ENCODE measurements at regions not wholly inside any gene's neighbourhood (a gene's known extent, or its start where the extent isn't known, plus 50 kb on each side); places are given as distances from the start of the nearest gene placed in this dataset.

DNA sequence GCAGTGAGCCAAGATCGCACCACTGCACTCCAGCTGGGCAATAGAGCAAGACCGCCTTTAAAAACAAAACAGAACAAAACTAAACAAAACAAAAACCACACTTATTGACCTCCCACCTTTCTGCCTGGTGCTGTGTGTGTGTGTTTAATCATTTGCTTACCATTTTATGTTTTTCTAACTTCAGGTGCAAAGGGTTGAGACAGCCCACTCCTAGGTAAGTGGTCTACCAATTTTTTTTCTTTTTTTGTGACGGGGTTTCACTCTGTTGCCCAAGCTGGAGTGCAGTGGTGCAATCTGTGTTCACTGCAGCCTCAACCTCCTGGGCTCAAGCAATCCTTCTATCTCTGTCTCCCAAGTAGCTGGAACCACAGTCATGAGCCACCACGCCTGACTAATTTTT is 65.8 kb downstream of the SALL1 start:
- DNase-seq (ENCODE audit: low spot score): no peak

DNA sequence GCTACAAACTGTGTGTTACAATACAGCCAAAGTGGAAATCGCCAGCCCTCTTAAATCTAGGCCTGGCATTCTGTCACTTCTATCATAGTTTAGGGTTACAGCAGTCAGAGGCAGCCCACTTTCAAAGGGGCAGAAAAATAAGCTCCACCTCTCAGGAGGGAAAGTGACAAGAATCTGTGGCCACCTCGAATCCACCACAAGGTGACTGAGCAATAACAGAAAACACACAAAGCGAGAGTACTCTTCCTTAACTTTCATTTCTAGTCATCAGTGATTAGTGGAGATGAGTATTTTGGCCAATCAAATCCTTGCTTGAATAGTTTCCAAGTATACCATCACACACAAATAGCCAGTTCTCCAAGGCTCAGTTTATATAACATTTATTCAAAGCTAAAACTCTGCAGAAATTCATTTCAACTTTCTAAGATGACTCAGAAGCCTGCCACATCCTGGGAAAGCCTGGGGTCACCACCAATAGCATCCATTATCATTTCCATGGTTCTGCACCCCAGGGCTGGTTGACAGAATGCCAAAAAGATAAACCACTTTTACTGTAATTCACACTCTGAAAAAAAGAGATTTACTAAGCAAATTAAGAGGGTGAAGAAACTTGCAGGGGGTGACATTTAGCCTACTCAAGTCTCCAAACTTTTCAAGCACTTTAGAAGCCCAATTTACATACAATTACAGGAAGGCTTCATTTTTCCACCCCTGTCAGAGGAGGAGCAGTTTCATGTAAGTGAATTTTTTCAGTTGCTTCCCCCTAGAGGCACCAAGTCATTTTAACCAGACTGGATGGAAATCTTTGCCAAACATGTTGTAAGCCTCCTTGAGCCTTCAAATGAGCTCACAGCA is 66.8 kb downstream of the SALL1 start:
- no peak for DNase-seq (ENCODE audit: low spot score)

DNA sequence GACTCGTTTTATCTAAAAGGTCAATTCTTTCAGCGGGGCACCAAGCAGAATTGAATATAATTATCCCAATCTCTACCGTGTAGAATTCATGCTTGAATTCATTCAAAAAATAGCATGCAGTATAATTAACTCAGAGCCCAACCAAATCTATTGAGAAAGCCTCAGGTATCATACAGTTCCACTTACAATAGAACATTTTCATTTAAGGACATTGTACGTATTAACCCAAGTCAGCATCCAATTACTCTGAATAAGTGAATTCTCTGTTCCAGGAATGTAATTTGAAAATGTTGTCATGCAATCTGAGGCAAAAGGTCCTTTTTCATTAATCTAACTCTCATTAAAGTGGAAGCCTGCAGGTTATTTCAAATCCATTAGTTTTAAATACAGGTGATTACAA is 78.5 kb downstream of the SALL1 start:
- DNase-seq (ENCODE audit: low spot score): no peak

DNA sequence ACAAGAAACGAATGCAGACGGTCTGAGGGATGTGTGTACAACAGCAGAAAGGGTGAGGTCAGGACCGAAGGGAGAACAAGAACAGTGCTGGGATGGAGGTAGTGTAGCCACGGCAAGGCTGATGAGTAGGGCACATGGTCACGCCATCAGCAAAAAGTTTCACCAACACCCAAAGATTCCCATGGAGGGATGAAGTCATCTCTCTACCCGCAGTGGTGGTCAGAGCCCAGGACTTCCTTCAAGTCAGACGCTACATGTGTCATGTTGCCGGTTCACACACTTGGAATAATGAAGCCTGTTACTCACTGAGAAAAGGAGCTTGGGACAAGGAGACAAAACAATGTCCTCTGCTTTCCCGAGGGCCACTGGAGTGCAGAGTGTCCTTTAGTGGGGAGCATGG is 79.7 kb downstream of the SALL1 start:
- DNase-seq (ENCODE audit: low spot score): no peak

DNA sequence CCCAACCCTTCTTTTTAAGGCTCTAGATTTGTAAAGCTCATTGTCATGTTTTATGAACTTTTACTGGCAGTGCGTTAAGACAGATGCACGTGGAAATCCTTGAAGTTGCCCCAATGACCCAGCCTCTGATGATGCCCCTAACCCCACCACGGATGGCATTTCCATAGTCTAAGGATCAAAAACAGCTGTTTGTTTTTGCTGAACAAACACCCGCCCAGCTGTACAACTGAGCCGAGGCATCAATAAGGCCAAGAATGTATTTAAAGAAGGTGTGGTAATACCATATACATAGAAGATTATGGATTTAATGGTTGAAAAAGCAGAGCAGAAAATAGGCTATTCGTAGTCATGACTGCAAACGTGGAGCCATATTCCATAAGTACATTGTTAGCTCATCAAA is 83.7 kb downstream of the SALL1 start:
- DNase-seq (ENCODE audit: low spot score): no peak

DNA sequence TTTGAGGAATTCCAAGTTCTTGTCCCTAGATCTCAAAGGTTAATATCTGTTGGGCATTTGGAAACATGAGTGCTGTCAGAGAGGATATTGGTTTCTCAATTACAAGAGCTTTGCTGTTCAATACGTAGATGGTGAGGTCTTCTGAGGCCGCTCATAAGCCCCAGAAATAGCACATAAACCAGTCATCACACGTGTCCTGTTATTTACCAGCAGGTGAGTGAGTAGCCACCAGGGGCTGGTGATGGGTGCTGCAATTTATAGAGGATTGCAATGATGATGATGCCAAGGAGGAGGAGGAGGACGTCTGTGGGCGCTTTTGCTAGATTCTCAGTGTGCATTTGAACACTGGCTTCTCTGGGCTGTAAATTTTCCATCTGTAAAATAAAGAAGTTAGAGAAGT is 89.0 kb downstream of the SALL1 start:
- no peak for DNase-seq (ENCODE audit: low spot score)

DNA sequence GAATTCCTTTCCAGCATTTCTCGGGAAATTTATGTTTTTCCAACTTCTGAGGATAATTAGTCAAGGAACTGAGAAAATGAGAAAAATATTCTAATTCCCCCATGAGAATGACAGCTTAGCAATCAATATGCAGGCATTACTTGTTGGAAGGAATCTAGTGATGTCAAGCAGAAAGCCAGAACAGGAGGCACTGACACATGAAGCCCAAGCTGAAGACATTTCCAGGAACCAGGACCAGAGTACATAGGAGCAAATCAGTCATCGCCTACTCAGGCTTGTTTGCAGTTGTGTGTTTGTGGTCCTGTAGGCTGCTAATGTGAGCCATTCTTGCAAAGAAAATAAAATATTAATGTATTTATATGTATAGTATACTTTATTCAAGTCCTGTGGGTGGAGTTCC is 89.7 kb downstream of the SALL1 start:
- no peak for DNase-seq (ENCODE audit: low spot score)

DNA sequence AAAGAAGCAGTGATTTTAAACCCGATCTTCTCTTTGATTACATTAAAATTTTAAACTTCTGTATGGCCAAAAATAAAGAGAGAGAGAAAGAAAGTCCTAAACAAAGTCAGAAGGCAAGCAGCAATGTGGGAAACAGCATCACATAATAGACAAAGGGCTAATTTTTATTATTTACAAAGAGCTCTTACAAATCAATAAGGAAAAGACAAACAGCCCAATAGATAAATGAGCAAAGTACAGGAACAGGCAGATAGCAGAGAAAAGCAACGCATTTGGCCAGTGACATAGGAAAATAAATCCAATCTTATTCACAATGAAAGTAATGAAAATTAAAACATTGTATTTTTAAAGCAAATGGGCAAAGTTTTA is 93.1 kb downstream of the SALL1 start:
- no peak for DNase-seq (ENCODE audit: low spot score)

DNA sequence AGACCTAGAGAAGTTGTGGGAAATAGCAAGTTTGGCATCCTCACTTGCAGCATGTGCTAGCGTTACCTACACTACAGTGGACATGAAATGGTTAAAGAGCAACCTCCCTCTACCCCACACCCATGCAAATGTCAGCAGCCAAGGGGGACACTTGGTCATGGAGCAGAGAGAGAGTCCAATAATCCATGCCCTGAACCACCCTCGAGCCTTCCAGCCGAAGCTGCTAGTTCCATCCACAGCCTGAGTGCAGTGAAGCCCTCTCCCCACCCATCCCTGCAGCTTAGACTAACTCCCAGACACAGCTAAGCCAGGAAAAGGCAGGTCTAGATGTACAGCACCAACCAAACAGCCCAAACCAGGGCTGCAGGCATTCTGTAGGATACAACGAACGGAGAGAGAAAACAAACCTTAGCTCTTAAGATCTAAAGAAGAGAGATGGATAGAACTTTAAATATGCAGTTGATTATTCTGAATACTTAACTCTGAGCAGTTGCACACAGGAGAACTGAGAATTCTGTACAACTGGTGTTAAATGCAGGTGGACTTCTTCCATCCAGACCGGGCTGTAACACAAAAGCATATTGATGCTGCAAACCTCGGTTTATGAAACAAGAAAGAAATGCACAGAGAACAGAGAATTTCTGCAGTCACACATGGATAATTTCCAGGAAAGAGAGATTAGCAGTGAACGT is 93.8 kb downstream of the SALL1 start:
- no peak for DNase-seq (ENCODE audit: low spot score)

DNA sequence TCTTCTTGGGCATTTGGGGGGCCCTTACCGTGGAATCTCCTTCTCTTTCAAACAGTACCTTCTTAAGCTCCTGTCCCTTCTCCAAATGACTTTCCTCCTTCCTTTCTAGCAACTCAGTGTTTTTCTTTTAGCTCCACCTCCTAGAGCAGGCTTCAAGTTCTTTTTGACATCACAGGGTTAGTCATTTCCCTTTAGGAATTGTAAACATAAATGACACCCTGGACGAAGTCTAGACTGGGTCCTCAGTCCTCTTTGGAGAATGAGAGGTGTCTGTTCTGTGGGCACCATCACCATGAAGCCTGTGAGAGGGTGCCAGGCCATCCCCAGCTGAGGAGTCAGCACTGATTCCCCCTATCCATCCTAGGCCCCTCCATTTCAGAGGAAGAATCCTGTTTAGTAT is 94.7 kb downstream of the SALL1 start:
- DNase-seq (ENCODE audit: low spot score): no peak

DNA sequence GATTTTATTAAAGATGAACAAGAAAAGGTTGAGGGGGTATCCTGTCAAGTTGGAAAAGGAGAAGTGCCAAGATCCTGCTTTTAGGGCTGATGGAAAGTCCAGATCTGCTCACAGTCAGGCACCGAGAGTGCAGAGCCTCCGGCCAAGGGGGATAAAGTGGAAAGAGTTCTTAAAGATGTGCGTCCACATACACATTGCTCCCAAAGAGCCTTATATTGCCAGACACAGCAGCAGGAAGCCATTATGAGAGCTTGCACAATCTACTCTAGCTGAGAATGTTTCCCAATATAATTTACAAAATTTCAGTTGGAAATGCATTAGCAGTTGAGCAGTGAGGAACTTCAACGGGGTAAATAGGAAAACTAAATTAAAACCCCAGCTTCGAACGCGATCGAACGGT is 95.6 kb downstream of the SALL1 start:
- DNase-seq (ENCODE audit: low spot score): no peak

DNA sequence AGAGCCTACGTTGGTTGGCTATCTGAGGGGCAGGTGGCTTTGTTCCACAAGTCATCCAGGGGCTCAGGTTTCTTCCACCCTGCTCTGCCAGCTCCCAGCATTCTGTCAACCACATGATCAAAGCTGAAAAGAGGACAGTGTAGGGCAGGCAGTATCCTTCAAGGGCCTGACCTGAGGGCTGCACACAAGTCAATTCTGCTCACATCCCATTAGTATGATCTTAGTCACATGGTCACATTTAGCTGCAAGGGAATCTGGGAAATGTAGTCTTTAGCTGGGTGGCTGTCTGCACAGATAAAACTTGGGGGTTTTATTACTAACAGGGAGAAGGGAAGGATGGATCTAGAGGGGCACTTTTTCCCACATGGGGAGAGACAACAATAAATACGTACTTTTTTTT is 97.3 kb downstream of the SALL1 start:
- no peak for DNase-seq (ENCODE audit: low spot score)

DNA sequence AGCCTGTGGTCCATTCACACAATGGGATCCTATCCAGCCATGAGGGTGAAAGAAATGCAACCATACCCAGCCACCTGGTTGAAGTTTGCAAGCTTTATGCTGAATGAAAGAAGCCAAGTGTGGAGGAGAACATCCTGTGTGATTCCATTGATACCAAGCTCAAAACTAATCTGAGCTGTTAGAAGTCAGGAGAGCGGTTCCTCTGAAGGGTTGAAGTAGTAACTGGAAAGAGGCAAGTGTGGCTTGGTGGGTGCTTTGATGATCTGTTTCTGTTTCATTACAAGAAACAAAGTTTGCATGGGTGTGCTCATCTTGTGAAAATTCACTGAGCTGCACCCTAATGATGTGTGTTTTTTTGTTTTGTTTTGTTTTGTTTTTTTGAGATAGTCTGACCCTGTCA is 99.4 kb downstream of the SALL1 start:
- DNase-seq (ENCODE audit: low spot score): no peak

DNA sequence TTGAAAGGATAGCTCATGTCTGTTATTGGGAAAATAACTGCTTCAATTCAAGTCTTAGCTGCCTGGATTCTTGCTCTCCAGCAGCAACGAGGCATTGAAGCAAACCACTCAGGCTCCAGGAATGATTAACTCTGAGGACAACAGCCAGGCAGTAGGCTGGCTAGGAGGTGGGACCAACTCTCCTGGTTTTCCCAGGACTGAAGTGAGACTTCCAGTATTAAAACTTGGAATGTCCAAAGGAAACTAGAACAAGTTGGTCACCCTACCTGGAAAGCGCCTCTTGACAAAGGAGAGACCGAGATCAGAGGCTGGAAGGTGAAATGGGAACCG is 100.7 kb downstream of the SALL1 start:
- no peak for DNase-seq (ENCODE audit: low spot score)

DNA sequence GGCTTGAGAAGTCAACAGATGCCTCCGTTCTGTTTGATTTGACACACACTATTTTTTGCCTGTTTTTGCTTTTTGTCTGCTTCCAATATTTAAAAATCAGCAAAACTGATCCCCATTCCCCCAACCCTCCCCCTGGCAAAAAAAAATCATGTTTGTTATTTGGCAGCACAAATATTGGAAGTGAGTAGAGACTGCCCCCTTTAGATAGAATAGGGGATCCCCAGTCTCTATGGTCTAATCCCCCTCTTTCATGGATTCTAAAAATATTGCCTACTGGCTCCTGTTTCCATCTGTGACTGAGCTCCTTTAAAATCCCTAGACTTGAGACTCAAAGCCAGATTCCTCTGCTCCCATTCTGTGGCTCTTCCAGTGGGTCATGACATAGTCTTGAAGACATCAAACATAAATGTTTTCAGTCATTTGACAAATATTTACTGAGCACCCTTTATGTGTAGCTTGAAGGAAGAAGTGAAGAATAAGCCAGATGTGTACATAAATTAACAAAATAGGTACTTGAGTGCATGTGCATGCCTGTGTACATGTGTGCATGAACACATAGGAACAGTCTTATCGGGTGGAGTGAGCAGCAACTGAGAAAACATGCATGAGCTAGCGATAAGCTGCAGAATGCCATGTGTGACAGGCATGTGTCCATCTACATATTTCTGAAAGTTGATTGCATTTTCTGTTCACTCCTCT is 101.2 kb downstream of the SALL1 start:
- no peak for DNase-seq (ENCODE audit: low spot score)

DNA sequence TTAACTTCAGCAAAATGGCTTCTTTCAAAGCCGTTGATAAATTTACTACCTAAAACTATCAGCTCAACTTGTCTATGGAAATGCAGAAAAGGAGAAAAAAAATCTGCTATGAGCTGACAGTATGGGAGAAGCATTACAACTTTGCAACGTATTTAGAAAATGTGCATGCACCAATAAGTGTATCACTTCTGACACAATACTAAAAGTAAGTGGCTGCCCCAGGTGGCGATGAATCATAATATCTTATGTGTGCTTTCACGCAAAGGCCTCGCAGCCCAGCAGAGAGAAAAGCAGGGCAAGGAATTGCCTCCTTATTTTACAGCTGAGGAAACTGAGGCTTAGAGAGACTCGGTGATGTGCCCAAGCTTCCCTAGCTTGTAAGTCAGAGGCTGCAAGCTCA is 101.8 kb downstream of the SALL1 start:
- no peak for DNase-seq (ENCODE audit: low spot score)

DNA sequence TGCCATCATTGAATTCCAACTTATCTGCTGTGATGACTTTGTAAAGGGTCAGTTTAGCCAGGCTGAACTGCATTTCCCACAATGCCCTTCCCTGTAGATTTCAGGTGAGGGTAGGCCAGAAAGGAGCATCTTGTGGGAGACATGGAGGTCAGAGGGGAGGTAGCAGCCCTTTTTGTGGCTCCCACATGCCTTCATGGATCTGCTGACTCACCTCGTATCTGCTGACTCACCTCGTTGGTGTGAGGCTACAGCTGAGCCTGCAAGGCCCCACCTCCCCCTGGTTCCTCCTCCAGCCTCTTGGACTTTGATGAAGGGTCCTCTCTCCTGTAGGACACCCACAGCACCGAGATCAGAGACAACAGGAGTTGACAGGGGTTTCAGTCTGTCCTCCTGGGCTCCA is 102.5 kb downstream of the SALL1 start:
- no peak for DNase-seq (ENCODE audit: low spot score)

DNA sequence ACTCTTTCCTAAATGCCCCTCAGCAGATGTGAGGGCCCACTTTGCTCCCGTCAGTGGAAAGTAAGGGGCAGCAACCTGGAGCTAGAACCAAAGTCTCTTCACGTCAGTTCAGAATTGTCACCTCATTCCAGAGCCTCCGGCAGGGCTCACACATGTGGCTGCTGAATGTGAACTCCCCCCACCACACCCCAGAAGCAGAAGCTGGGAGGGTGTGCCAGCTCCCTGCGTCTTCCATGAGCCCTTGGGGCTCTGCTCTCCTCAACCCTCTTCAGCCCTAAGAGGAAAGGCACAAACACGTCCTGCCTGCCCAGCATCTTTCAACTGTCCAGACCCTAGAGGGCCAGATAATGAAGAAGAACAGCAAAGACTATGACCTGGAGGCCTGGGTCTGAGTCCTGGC is 105.3 kb downstream of the SALL1 start:
- no peak for DNase-seq (ENCODE audit: low spot score)

DNA sequence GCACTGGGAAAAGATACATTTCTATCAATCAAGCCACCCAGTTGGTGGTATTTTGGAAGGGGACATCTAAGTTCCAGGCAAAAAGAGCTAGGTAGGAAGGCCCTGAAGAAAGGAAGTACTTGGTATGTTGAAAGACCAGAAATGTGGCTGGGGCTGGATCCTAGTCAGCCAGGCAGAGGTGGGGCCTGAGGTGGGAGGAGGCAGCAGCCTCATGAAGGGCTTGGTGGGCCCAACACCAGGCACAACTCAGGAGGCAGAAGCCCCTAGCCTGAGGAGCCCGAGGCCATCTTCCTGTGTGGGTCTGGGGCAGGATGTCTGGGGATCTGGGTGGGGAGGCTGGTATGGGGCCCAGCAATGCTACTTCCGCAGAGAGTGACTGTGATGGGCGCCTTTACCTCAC is 105.9 kb downstream of the SALL1 start:
- DNase-seq (ENCODE audit: low spot score): no peak

DNA sequence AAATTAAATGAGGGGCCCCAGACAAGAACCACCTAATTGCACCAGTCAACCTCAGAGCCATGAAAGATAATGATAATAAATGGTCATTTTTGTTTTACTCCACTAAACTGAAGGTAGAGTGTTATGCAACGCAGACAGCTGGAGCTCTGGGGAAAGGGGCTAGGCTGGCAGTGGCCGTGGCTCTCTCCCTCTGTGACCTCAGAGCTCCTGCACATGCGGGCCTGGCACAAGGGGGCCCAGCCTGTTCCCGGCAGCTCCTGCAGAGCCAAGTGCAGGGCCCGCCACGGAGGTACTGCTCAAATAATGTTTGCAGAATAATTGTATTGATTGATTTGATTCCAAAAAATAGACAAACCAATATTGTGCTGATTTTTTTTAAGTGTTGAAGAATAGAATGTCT is 109.5 kb downstream of the SALL1 start:
- no peak for DNase-seq (ENCODE audit: low spot score)

DNA sequence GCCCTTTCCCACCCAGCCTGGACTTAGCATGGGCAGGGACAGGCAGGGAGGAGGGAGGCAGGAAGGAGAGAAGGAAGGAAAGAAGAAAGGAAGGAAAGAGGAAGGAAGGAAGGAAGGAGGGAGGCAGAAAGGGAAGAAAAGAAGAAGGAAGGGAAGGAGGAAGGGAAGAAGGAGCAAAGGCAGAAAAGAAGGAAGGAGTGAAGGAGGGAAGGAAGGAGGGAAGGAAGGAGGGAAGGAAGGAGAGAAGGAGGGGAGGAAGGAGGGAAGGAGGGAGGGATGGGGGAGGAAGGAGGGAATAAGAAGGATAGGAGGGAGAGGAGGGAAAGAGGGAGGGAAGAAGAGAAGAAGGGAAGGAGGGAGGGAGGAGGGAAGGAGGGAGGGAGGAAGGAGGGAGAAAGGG is 110.4 kb downstream of the SALL1 start:
- DNase-seq (ENCODE audit: low spot score): no peak

DNA sequence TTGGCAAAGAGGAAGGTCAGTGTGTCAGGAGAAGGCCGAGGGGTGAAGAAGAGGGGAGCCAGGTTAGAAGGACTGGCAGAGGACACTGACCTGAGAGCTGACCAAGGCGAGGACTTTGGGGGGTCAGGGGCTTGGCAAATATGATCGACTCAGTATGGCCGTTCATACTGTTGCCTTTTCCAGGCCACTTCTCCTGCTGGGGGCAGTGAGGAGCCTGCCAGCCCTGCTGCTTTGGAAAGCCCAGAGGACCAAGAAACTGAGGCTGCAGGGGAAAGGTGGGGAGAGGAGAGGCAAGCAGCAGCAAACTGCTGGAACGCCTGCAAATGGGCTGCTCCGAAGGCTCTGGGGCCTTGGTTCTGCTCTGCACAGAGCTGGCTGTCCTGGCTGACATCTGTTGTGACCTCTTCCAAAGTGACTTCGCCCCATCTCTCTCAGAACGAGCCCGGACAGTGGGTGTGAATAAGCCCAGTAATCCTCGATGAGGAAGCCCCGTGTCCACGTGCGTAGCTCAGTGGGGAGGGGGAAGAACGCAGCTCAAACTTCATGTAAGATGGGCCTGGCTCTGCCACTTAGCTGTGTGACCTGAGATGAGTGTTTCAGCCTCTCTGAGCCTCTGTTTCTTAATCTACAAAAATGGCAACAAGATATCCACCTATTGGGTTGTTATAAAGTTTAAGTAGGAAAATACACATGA is 111.3 kb downstream of the SALL1 start:
- no peak for DNase-seq (ENCODE audit: low spot score)

DNA sequence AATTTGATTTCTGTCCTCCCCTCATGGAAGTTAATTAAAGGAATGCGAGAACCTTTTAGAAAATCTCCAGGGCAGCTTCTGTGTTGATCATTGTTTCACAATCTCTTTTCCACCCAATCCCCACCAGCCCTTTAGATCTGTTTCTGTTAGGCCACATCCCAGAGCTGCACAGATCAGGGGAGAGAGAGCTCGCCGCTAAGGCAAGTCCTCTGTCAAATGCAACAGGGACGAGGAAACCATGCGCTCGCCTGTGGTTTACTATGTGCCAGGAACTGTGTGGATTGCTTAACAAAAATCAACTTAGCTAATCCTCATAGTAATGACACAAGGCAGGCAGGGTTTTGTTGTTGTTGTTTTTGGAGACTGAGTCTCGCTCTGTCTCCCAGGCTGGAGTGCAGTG is 115.4 kb downstream of the SALL1 start:
- no peak for DNase-seq (ENCODE audit: low spot score)

Data from NAMALWA (cell line).